GM18505 (cell line): ENCODE measurements at regions not wholly inside any gene's neighbourhood (a gene's known extent, or its start where the extent isn't known, plus 50 kb on each side); places are given as distances from the start of the nearest gene placed in this dataset.
"Not testable (repeated sequence)": the region's sequence is repeated elsewhere in the genome, so short reads cannot be mapped to it uniquely, and the experiment has no call there.

ENCODE experiments used
- ATAC-seq: cut with Tn5 transposase; IDR thresholded peaks from one replicate; pipeline ENCODE4 v1.9.1; 2021; ENCODE audit not compliant: unreplicated experiment
- POLR2A ChIP-seq: IDR thresholded peaks from 4 replicates; pipeline ENCODE4 v1.6.1; 2011; ENCODE audit warnings: borderline replicate concordance; ENCODE audit not compliant: insufficient read depth, insufficient read length; ENCODE audit errors: extremely low read depth

GRCh38 chrX:114272096-114272686 is 311.7 kb upstream of the HTR2C start:
- TF ChIP-seq POLR2A = no peak
- no peak for ATAC-seq

- not testable (repeated sequence) for ATAC-seq
These were observed 313.5 kb upstream of the HTR2C start for GRCh38 chrX:114270371-114270770.

GRCh38 chrX:114268643-114269042 is 315.2 kb upstream of the HTR2C start:
- no peak for TF ChIP-seq POLR2A
- ATAC-seq = no peak

GRCh38 chrX:114267142-114267541 is 316.7 kb upstream of the HTR2C start:
- no peak for ATAC-seq
- no peak for TF ChIP-seq POLR2A

- TF ChIP-seq POLR2A = no peak
- ATAC-seq = no peak
These were observed 331.7 kb upstream of the HTR2C start for GRCh38 chrX:114252186-114252585.

- no peak for TF ChIP-seq POLR2A
- ATAC-seq = no peak
These were observed 332.3 kb upstream of the HTR2C start for GRCh38 chrX:114251575-114251974.

- no peak for TF ChIP-seq POLR2A
- no peak for ATAC-seq
These were observed 362.4 kb upstream of the HTR2C start for GRCh38 chrX:114221445-114221844.

GRCh38 chrX:114210879-114211278 is 373.0 kb upstream of the HTR2C start:
- no peak for TF ChIP-seq POLR2A
- no peak for ATAC-seq

- no peak for TF ChIP-seq POLR2A
- no peak for ATAC-seq
These were observed 382.3 kb upstream of the HTR2C start for GRCh38 chrX:114201622-114202021.

- no peak for ATAC-seq
- no peak for TF ChIP-seq POLR2A
These were observed 402.7 kb upstream of the HTR2C start for GRCh38 chrX:114181195-114181594.

- no peak for ATAC-seq
- TF ChIP-seq POLR2A = no peak
These were observed 405.8 kb upstream of the HTR2C start for GRCh38 chrX:114178126-114178525.

GRCh38 chrX:114167276-114167675 is 416.6 kb upstream of the HTR2C start:
- ATAC-seq = not testable (repeated sequence)

GRCh38 chrX:114166601-114167000 is 417.3 kb upstream of the HTR2C start:
- no peak for ATAC-seq
- no peak for TF ChIP-seq POLR2A

- no peak for TF ChIP-seq POLR2A
- no peak for ATAC-seq
These were observed 418.3 kb upstream of the HTR2C start for GRCh38 chrX:114165537-114165936.

- no peak for TF ChIP-seq POLR2A
- ATAC-seq = no peak
These were observed 421.7 kb upstream of the HTR2C start for GRCh38 chrX:114162068-114162735.
